HEK293 (cell line): ENCODE measurements at regions not wholly inside any gene's neighbourhood (a gene's known extent, or its start where the extent isn't known, plus 50 kb on each side); places are given as distances from the start of the nearest gene placed in this dataset.

Experiments
- CTCF ChIP-seq: fragments of 450-650 bp; formaldehyde crosslinking; IDR thresholded peaks from 2 replicates; pipeline ENCODE4 v1.5.1; 2016; ENCODE audit warnings: missing biosample characterization, missing genetic modification characterization
- MYNN ChIP-seq: fragments of 450-650 bp; formaldehyde crosslinking; IDR thresholded peaks from 2 replicates; pipeline ENCODE4 v1.5.1; 2016; ENCODE audit warnings: missing biosample characterization, missing genetic modification characterization, borderline replicate concordance
- SALL2 ChIP-seq: fragments of 450-650 bp; formaldehyde crosslinking; IDR thresholded peaks from 2 replicates; pipeline ENCODE4 v1.5.0; 2017; ENCODE audit warnings: missing biosample characterization, mild to moderate bottlenecking, missing genetic modification characterization, borderline replicate concordance
- ZNF138 ChIP-seq: fragments of 450-650 bp; formaldehyde crosslinking; IDR thresholded peaks from 2 replicates; pipeline ENCODE4 v1.5.1; 2016; ENCODE audit warnings: missing biosample characterization, missing genetic modification characterization, borderline replicate concordance
- ZNF202 ChIP-seq: fragments of 450-650 bp; formaldehyde crosslinking; IDR thresholded peaks from 2 replicates; pipeline ENCODE4 v1.5.1; 2016; ENCODE audit warnings: missing biosample characterization, missing genetic modification characterization, borderline replicate concordance
- ZNF404 ChIP-seq: fragments of 450-650 bp; formaldehyde crosslinking; IDR thresholded peaks from 2 replicates; pipeline ENCODE4 v1.5.1; 2017; ENCODE audit warnings: missing biosample characterization, missing genetic modification characterization
- ZNF768 ChIP-seq: fragments of 450-650 bp; formaldehyde crosslinking; IDR thresholded peaks from 2 replicates; pipeline ENCODE4 v1.5.1; 2018; ENCODE audit warnings: missing biosample characterization, mild to moderate bottlenecking, missing genetic modification characterization
- TF ChIP-seq, protein P1 (sequence below): fragments of 450-650 bp; formaldehyde crosslinking; IDR thresholded peaks from 2 replicates; pipeline ENCODE4 v1.5.1; 2016; ENCODE audit warnings: missing biosample characterization, missing genetic modification characterization

- no peak for TF ChIP-seq ZNF138 (tag by site-specific recombination)
- no peak for TF ChIP-seq SALL2 (tag by site-specific recombination)
- TF ChIP-seq MYNN (tag by site-specific recombination) = no peak
- no peak for TF ChIP-seq ZNF404 (tag by site-specific recombination)
- no peak for TF ChIP-seq CTCF
- no peak for TF ChIP-seq ZNF202 (tag by site-specific recombination)
- no peak for TF ChIP-seq ZNF768
- TF ChIP-seq, protein P1, sequence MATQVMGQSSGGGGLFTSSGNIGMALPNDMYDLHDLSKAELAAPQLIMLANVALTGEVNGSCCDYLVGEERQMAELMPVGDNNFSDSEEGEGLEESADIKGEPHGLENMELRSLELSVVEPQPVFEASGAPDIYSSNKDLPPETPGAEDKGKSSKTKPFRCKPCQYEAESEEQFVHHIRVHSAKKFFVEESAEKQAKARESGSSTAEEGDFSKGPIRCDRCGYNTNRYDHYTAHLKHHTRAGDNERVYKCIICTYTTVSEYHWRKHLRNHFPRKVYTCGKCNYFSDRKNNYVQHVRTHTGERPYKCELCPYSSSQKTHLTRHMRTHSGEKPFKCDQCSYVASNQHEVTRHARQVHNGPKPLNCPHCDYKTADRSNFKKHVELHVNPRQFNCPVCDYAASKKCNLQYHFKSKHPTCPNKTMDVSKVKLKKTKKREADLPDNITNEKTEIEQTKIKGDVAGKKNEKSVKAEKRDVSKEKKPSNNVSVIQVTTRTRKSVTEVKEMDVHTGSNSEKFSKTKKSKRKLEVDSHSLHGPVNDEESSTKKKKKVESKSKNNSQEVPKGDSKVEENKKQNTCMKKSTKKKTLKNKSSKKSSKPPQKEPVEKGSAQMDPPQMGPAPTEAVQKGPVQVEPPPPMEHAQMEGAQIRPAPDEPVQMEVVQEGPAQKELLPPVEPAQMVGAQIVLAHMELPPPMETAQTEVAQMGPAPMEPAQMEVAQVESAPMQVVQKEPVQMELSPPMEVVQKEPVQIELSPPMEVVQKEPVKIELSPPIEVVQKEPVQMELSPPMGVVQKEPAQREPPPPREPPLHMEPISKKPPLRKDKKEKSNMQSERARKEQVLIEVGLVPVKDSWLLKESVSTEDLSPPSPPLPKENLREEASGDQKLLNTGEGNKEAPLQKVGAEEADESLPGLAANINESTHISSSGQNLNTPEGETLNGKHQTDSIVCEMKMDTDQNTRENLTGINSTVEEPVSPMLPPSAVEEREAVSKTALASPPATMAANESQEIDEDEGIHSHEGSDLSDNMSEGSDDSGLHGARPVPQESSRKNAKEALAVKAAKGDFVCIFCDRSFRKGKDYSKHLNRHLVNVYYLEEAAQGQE (tag by site-specific recombination) = no peak
Measured at GRCh38 chr1:194039578-194039977, 853.2 kb upstream of the B3GALT2 start.
